Myocyte (in vitro differentiated cells): ENCODE measurements at regions not wholly inside any gene's neighbourhood (a gene's known extent, or its start where the extent isn't known, plus 50 kb on each side); places are given as distances from the start of the nearest gene placed in this dataset.
"Not testable (repeated sequence)": the region's sequence is repeated elsewhere in the genome, so short reads cannot be mapped to it uniquely, and the experiment has no call there.

Source experiments
- DNase-seq: peaks from one replicate; pipeline ENCODE4 v3.0.0-alpha.2; 2012; ENCODE audit warnings: low read depth

DNA sequence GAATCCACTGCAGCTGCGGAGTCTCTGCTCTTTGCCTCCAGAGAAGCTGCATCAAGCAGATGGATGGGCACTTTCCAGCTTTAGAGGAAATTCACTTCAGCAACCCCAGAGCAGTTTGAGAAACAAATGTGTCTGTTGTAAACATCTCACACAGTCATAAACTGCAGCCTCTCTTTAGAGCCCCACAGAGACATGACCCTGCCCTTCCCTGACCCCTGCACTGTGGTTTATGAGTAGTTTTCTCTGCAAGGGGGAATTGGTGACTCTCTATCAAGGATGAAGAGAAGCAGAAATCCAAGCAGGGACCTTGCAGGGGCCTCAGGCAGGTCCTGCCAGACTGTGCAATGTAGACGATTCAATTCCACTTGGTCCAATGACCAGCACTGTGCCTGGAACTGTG lies 160.2 kb downstream of the SH2D4B start:
- DNase-seq, result no peak

DNA sequence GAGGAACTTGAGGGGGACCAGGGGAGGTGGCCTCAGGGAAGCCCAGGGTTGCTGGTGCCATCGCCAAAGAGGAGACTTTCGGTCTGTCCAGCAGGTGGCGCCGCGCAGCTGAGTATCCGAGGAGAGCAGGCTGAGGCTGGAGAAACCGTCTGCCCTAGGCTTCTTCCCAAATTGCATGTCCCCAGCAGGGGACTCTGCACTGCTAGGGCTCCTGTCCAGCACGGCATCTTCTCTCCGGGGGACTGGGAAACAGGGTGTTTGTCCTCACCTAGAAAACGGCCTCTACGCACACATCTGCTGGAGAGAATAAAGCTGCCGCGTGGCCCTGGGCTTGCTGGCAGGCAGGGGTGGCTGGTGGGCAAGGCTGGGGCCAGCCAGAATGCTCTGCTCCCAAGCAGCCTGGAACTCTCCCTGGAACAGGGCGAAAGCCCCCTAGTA lies 161.9 kb downstream of the SH2D4B start:
- DNase-seq, result peak; percentile 59

DNA sequence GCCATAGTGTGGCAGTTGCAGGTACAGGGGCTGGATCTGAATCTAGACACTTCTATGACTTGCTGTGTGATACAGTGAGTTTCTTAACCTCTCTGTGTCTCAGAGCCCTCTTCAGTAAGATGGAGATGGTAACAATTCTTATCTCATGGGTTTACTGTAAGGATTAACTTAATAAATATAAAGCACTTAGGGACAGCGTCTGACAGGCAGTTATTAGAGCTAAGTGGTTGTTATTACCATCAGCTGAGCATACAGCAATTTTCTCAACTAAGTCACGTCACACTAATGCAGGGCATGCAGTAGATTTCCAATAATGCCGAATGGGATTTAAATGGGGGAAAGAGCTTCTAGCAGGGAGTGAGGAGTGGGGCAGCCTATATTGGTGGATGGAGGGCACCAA lies 162.6 kb downstream of the SH2D4B start:
- no peak for DNase-seq

DNA sequence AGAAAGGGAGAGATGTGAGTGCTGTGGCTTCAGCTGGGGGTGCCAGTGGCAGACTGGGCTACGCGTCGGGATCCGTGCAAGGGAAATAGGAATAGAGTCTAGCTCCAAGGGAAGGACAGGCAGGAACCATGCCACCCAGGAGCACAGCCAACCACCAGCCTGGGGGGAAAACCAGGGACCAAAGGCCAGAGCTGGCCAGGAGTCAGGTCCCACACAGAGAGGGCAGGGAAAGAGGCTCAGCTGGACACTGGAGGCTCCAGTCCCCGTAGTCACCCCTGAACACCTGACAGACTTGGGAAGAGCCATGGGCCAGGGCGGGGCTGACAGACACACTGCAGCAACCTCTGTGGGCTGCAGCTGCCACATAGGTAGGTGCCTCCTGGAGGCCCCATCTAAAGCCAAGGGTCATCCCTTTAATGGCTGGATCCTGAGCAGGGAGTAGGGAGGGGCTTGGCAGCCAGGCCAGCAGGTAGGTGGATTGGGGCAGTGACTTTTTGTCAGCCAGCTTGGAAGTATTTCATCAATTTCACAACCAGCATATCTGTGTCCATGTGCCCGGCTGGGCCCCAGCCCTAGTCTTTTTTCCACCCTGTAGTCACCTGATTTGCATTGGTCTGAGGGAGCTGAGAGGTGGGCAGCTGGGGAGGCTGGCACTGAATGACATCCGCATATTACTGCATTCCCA lies 163.2 kb downstream of the SH2D4B start:
- no peak for DNase-seq

DNA sequence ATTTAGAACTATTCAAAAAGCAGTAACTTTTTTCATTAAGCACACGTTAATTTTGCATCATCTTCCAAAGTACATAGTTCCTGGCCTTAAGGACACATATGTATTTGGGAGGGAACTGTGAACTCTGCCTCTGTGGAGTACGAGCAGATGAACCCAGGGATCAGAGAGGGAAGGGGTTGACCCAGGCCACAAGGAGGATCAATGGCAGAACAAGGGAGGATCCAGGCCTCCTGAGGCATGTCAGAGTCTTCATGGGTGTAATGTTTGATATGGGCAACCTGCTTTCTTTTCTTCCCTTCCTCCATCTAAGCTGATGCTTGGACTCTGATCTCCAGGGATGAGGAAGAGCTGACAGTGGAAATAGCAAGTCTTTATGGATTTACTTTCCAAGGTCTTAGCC lies 164.0 kb downstream of the SH2D4B start:
- no peak for DNase-seq

DNA sequence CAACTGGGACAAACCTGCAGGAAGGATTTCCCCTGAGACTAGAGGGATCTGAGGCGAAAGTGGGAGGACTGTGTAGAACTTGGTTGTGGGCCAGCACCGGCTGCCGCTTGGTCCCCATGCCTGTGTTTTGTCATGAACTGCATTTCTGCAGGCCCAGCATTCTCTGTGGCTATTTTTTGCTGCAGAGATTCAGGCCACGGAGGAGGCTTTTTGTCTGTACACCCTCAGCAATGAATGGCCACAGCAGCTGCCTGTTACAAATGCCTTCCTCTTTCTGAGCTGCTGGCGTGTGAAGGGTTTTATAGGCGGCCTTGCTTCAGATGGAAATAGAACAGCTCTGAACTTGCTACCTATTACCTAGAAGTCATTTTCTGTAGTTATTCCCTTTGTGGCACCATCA lies 164.4 kb downstream of the SH2D4B start:
- DNase-seq, result peak; percentile 14

DNA sequence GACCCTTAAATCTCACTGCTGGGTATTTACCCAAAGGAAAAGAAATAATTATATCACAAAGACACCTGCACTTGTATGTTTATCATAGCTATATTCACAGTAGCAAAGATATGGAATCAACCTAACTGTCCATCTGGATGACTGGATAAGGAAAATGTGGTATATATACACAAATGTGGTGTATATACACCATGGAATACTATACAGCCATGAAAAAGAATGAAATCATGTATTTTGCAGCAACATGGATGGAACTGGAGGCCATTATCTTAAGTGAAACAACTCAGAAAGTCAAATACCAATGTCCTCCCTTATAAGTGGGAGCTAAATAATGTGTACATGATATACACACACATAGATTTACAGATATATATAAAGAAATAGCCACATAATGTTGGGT lies 168.2 kb downstream of the SH2D4B start:
- DNase-seq, result no peak

DNA sequence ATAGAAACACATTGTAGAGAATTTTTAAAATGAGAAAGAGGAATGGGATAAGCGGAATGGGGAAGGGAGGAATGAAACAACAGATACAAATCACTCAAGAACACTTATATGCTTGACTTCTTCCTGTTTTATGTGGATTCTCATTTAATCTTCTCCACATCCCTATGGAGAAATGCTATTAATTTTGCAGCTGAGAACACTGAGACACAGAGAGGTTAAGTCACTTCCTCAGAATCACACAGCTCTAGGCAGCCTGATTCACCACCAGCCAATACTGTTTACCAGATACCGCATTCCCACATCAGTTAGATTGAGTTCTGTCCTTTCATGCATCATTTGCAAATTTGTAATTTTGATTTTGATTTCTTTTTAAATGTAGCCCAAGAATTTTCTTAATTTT lies 170.5 kb downstream of the SH2D4B start:
- no peak for DNase-seq

DNA sequence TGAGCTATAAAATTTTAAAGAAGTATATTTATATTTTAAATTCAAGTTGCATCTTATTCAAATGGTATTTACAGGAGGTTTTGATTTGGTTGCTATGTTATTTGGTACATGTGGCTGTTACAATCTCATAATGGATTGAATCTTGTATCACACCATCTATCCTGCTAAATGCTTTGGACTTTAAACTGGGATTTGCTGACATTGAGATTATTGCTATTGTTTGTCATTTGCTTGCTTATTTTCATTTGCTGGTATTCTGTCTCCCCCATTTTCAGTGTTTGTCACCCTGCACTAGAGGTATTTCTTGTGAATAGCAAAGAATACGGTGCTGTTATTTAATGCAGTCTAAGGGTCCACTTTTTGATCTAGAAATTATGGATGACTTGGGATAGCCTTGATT lies 171.1 kb downstream of the SH2D4B start:
- no peak for DNase-seq

DNA sequence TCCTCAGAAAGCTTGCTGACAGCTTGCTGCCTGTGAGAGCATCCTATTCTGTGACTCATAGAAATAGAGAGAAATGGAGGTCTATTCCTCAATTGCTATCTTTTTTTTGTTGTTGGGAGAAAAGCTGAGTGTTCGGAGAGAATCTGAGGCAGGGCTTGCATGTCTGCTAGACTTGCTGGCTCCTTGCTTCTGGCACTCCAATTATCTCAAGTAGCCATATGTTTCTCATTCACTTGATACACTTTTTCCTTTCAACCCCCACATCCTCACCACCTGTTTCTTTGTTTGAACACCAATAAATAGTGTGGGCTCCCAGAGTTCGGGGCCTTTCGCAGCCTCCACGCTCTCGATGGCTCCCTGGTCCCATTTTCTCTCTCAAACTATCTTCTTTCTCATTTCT lies 172.2 kb downstream of the SH2D4B start:
- DNase-seq, result no peak

DNA sequence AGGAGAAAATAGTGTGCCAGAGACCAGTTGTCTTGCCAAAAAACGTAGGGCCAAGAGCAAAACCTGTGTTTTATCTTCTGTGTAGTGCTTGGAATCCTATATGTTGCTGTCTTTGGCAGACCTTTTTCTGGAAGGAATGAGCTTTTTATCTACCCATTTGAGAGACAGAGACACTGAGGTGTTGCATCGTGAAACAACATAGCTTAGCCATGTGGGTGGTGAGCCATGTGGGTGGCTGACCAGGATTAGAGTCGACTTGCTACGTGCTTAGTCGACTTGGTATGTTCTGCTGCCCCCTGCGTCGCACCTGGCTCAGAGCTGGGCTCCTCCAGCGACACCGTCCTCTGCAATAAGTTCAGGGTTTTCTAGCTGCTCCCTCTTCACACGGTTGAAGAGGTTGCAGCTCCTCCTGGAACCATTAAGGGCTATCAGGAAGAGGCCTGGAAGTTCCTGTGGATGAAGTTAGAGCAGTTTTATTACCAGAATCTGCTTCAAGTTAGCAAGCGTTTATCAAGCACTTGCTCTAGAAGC lies 175.8 kb downstream of the SH2D4B start:
- no peak for DNase-seq

DNA sequence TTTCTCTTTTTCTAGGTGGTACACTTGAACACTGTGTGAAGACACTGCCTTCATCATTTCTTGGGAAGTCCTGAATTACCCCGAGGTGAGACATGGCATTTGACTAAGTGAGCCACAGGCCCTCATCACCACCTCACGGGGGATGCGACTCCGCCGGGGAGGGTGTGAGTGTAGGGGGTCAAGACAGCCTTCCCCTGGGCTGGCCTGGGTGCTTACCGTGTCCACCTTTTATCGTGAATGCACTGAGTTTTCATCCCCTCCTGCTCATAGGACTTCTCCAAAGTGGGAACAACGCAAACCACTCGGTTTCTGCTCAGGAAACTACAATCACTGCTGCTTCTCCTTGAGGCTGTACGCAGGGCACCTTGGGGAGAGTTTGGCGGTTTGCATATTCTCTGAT lies 176.9 kb downstream of the SH2D4B start:
- DNase-seq, result no peak

DNA sequence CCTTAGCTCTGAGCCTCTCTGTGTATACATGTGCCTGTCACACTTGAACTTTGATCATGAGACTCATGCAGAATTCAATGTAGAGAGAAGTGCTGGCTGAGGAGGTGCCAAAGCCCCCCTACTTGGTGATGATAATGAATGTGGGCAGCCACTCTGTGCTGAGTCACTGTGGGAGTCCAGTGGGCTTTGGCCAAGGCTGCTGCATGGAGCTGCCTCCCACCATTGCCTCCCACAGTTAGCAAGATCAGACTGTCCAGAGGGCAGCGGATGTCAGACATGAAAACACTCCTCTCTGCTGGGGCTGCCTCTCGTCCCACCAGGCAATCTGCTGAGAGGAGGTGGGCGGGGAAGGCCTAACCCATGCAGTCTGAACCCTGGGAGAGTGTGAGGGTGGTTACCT lies 180.3 kb downstream of the SH2D4B start:
- DNase-seq, result no peak

DNA sequence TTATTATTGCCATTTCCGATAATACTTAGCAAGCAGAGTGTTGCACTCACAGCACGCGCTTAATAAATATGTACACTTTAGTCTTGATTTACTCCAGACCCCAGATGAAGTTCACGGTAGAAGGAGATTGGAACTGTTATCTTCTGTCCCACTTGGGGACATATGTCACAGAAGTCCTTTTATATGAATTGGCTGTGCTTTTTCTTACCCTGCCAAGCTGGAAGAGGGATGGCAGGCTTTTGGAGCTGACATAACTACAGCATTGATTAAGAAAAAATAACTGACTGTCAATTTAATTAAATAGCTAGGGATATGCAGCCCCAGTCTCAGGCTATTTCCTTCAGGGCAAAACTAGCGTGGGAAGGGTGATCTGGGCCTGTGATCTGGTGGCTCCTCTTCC lies 182.2 kb downstream of the SH2D4B start:
- no peak for DNase-seq

DNA sequence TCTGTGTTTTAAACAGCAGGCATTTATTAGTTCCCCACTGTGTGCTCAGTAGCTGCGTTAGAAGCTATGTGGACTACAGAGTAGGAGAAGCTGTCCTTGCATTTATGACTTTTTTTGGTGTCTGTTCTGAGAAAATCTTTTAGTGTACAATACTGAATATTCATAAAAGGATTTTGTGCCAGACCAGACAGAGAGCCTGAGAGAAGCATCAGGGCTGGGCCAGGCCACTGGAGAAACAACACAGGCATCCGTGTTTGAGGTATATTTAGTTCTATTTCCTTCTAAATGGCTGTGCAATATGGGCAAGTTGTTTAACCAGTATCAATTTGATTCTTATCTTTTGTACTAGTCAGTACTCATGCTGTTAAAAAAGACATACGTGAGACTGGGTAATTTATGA lies 182.8 kb downstream of the SH2D4B start:
- DNase-seq, result no peak

DNA sequence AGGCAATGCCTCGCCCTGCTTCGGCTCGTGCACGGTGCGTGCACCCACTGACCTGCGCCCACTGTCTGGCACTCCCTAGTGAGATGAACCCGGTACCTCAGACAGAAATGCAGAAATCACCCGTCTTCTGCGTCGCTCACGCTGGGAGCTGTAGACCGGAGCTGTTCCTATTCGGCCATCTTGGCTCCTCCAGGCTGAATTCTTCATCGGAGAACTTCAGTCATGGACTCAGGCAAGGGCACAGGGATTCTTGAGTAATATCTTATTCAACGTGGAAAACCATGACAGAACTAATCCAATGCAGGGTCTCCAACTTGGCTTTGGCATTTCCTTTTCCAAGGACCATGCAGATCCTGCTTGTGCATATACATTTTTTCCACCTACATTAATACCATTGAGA lies 190.7 kb downstream of the SH2D4B start:
- not testable (repeated sequence) for DNase-seq

DNA sequence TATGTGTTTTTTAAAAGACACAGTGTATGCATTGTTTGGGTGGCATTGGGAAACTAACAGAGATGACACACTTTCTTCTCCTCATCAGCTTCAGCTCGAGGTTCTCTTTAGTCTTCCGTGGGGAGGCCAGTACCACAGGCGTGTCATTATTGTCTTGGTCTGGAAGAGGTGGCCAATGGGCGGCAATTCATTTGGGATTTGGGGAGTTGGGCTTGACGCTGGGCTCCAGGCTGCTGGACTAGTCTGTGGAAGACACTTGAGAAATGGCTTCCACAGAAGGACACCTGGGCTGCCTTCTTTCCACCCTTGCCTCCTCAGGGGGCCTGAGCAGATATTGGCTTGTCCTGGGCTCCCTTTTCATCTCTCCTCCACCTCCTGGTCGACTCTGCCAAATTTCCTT lies 192.2 kb downstream of the SH2D4B start:
- no peak for DNase-seq

DNA sequence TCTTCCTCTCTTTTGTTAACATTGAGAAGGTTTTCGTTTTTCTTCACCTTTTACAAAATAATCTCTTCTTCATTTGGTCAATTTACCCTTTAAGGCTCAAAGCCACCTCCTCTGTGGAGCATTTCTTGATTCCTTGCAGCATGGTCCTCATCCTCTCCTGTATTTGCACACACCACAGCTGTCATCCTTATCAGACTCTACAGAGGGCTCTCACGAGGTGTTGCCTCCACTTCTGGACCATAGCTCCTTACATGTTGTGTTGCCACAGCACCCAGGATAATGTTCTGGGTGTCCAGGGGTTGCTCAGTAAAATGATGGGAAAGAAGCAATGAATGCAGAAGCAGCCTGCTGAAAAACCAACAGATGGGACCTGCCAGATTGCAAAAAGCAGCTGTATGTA lies 192.8 kb downstream of the SH2D4B start:
- DNase-seq, result no peak

DNA sequence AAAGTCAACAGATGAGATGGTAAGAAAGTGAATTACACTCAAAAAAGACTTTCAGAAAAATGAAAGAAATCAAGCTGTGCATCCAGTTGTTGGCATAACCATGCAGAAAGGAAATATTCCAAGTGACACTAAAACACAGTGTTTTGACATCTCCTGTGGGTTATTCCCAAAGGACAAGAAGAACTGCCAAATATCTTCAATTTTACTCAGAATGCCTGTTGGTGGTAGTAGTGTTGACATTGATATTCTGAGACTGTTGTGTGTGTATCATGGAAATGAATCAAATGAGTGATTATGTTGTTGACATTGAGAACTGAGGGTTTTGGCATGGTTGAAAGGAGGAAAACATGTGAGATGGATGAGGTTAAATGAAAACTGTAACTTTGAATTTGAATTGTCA lies 196.9 kb downstream of the SH2D4B start:
- DNase-seq, result no peak

DNA sequence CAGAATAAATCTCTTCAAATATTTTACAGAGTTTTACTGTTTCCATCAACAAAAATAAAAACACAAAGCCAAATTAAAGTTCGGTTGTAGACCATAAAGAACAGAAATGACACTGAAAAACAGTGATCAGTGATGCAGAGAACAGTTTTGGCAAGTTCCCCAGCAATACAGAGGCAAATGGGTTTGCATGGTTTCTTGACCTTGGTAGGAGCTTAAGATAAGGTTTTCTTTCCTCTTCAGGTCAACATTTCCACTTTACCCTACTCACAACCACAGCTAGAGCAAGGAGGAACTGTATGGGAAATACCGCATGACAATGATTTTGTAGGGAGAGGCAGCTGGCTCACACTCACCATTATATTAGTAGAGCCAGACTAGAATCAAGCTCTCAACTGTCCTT lies 199.5 kb downstream of the SH2D4B start:
- no peak for DNase-seq

DNA sequence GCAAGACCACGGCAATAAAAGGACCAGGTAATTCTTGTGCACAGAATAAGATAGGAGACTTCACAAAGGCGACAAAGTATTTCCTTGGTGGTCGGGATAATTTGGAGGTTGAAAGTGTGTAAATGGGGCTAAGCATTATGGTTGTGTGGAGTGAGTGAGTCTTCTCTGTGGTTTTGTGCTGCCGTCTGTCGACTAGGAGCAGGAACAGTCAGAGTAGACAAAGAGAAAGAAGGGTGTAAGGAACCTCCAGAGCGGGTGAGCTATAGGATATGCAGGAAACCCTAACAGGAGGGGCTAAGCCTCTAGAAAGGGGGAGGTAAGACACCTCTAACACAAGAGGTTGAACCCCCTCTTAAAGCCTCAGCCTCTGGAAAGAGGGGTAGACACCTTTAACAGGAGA lies 201.6 kb downstream of the SH2D4B start:
- DNase-seq, result no peak

DNA sequence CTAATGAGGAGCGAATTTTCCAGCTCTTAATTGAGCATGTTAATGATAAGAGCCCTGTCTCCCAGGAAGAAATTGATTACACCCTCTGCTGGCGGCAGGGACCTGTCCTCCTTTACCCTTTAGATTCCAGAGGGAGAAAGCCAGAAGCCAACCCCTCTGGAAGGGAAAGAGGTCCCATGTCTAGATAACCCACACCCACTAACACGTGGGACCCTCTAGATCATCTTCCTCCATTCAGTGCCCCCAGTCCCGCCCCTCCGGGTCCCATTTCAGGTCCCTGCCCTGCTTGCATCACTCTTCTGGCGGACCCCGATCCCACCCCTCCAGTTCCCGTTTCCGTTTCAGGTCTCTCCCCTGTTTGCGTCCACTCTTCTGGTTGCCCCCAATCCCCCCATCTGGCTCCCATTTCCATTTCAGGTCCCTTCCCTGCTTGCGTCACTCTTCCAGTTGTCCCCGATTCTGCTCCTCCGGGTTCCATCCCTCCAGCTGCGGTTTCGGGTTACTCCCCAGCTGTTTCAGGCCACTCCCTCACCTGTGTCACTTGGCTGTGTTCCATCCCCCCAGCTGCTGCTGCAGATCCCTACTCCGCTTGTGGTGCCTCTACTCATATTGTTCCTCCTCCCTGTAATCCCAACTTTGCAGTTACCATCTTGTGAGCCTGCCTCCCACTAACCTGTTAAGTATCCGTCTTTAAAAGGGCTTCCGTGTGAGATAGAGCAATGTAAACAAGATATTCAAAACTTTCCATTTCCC lies 202.4 kb downstream of the SH2D4B start:
- DNase-seq, result no peak

DNA sequence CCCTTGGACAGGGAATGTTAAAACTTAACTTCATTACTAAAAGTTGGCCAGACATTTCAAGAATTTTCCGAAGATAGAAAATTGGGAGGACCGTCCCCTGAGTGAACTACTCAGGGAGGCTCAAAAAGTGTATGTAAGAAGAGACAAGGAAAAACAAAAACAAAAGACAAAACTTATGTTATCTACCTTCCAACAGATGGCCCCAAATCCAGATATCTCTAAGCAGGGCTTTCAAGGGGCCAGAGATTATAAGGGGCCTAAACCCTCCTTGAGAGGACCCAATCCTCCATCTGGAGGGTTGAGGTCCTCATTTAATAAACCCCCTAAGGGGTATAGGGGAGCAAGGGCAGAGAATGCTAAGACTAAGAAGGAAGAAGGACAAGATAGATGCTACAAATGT lies 203.6 kb downstream of the SH2D4B start:
- DNase-seq, result no peak
